DOHH2 (cell line): ENCODE measurements at regions not wholly inside any gene's neighbourhood (a gene's known extent, or its start where the extent isn't known, plus 50 kb on each side); places are given as distances from the start of the nearest gene placed in this dataset.

Experiments used
- H3F3A ChIP-seq: fragments of 200-600 bp; sonication (generic), shearing (Covaris generic); 2 replicates; pipeline ENCODE4 v1.6.0; 2016; ENCODE audit warnings: antibody characterized with exemption, mild to moderate bottlenecking; ENCODE audit not compliant: control insufficient read depth, insufficient read depth
- H3K27ac ChIP-seq: fragments of 200-600 bp; sonication (generic); 2 replicates; pipeline ENCODE4 v1.5.1; 2014; ENCODE audit warnings: low read depth, mild to moderate bottlenecking, low read length, moderate library complexity
- H3K27me3 ChIP-seq: fragments of 200-600 bp; sonication (generic); 2 replicates; pipeline ENCODE4 v1.6.1; 2014; ENCODE audit warnings: mild to moderate bottlenecking, low read length, mixed read lengths; ENCODE audit not compliant: control insufficient read depth
- H3K36me3 ChIP-seq: fragments of 200-600 bp; sonication (generic); 2 replicates; pipeline ENCODE4 v1.6.1; 2014; ENCODE audit warnings: mild to moderate bottlenecking, low read length, moderate library complexity, mixed read lengths; ENCODE audit not compliant: control insufficient read depth
- H3K4me1 ChIP-seq: fragments of 200-600 bp; sonication (generic); 2 replicates; pipeline ENCODE4 v1.6.1; 2014; ENCODE audit warnings: mild to moderate bottlenecking, low read length, mixed read lengths; ENCODE audit not compliant: control insufficient read depth
- H3K4me2 ChIP-seq: fragments of 200-600 bp; sonication (generic); 2 replicates; pipeline ENCODE4 v1.6.0; 2014; ENCODE audit warnings: mild to moderate bottlenecking, low read length, moderate library complexity
- H3K4me3 ChIP-seq: fragments of 200-600 bp; sonication (generic); 2 replicates; pipeline ENCODE4 v1.5.1; 2014; ENCODE audit warnings: mild to moderate bottlenecking, low read length, mixed read lengths
- H3K79me2 ChIP-seq: fragments of 200-600 bp; sonication (generic); 2 replicates; pipeline ENCODE4 v1.6.1; 2014; ENCODE audit warnings: mild to moderate bottlenecking, low read length, mixed read lengths; ENCODE audit not compliant: control insufficient read depth
- H3K9me2 ChIP-seq: fragments of 200-600 bp; sonication (generic); replicated peaks from 2 replicates; pipeline ENCODE4 v1.6.1; 2014; ENCODE audit warnings: mild to moderate bottlenecking, low read length, mixed read lengths; ENCODE audit not compliant: control insufficient read depth
- H3K9me3 ChIP-seq: fragments of 200-600 bp; sonication (generic); 2 replicates; pipeline ENCODE4 v1.6.1; 2014; ENCODE audit warnings: antibody characterized with exemption, low read length, mixed read lengths; ENCODE audit not compliant: control insufficient read depth, insufficient read depth
- H4K20me1 ChIP-seq: fragments of 200-600 bp; sonication (generic); 2 replicates; pipeline ENCODE4 v1.6.0; 2014; ENCODE audit warnings: low read depth, mild to moderate bottlenecking, antibody characterized with exemption, low read length, moderate library complexity; ENCODE audit not compliant: control insufficient read depth, insufficient read depth
- EZH2phosphoT487 ChIP-seq: fragments of 200-600 bp; sonication (generic); IDR thresholded peaks from 2 replicates; pipeline ENCODE4 v1.6.1; 2017; ENCODE audit warnings: borderline replicate concordance, mild to moderate bottlenecking, antibody characterized with exemption, low read length, moderate library complexity, mixed read lengths
- TF ChIP-seq, protein P1 (sequence below): fragments of 200-600 bp; sonication (generic); IDR thresholded peaks from one replicate; pipeline ENCODE4 v1.5.1; 2014; ENCODE audit warnings: antibody characterized with exemption, mild to moderate bottlenecking, low read depth, low read length; ENCODE audit not compliant: poor library complexity, severe bottlenecking

DNA sequence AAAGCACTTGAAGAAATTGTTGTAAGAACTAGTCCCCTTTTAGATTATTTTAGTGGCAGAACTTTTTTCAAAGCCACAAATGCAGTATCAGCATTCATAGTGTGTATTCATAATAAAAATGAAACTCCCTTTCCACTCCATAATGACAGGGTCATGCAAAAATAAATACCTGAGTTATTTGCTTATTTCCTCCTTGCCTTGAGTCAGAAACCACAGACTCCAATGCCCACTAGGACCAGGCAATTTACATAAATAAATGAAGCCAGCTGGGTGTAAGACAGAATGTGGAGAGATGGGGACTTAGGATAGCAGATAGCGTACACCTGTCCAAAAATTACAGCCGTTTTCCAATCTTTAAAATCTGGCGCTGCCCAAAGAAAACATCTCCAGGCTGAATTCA lies 417.8 kb downstream of the TMEM161B start:
- no peak overlapping the region for H3K27ac ChIP-seq
- H3K27me3 ChIP-seq, result no peaks in the 10 kb centered on the region
- no peak overlapping the region for H3K4me2 ChIP-seq
- TF ChIP-seq, protein P1, sequence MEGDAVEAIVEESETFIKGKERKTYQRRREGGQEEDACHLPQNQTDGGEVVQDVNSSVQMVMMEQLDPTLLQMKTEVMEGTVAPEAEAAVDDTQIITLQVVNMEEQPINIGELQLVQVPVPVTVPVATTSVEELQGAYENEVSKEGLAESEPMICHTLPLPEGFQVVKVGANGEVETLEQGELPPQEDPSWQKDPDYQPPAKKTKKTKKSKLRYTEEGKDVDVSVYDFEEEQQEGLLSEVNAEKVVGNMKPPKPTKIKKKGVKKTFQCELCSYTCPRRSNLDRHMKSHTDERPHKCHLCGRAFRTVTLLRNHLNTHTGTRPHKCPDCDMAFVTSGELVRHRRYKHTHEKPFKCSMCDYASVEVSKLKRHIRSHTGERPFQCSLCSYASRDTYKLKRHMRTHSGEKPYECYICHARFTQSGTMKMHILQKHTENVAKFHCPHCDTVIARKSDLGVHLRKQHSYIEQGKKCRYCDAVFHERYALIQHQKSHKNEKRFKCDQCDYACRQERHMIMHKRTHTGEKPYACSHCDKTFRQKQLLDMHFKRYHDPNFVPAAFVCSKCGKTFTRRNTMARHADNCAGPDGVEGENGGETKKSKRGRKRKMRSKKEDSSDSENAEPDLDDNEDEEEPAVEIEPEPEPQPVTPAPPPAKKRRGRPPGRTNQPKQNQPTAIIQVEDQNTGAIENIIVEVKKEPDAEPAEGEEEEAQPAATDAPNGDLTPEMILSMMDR, result no peak
- no peak for TF ChIP-seq EZH2phosphoT487
- 0 out of 2 replicates have a peak, but pooled peaks cover 3% of the 10 kb centered on the region for H3K4me1 ChIP-seq
- H3K4me3 ChIP-seq, result no peak overlapping the region
- H3K9me3 ChIP-seq, result no peaks in the 10 kb centered on the region
- H4K20me1 ChIP-seq, result no peaks in the 10 kb centered on the region
- no peaks in the 10 kb centered on the region for H3K79me2 ChIP-seq
- no peaks in the 10 kb centered on the region for H3K36me3 ChIP-seq
- no peaks in the 10 kb centered on the region for H3K9me2 ChIP-seq
- H3F3A ChIP-seq, result no peaks in the 10 kb centered on the region

DNA sequence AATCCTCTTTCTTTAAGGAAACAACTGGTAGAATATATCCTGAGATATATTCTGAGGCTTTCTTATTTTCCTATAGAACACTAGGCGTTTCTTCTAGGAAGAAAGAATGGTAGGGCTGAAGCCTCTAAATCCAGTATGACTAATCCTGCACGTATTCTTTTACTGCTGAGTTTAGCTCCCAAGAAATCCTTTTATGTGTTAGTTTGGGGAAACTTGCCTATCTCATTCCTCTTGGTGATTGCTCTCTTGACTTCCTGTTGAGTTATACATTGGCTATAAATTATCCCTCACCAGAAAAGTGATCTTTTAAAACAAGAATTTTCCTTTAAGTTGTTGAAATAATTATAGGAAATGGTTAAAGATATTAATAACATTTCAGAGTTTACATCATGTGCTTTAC lies 422.9 kb downstream of the TMEM161B start:
- Histone ChIP-seq H3K4me2 (no peak overlapping the region), H3K27ac (no peak overlapping the region), H3K4me1 (peaks cover 9% of the 10 kb centered on the region; the same call in 1 of the 2 replicates), H3K36me3 (no peaks in the 10 kb centered on the region), H3K79me2 (no peaks in the 10 kb centered on the region), H3K27me3 (no peaks in the 10 kb centered on the region), H3K9me2 (no peaks in the 10 kb centered on the region), H3F3A (no peaks in the 10 kb centered on the region), H3K9me3 (no peaks in the 10 kb centered on the region), H4K20me1 (no peaks in the 10 kb centered on the region), H3K4me3 (no peak overlapping the region)
- TF ChIP-seq, protein P1, result no peak
- no peak for TF ChIP-seq EZH2phosphoT487

DNA sequence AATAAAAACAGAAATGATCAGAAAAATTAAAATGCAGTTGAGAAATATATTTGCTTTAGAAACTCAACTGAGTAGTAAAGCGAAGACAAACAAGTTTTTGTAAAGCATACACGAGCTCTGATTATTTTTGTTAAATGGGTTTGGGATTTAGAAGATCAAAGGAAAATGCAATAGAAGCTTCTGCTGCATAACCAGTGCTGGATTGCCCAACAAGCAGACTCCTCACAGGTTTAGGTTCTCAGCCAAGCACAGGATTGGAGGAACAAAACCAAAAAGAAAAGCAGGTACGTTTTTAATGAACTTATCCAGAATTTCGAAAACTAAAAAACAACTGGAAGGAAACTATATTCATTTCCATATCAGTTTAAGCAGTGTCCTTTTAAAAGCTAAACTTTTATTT lies 423.8 kb downstream of the TMEM161B start:
- Histone ChIP-seq H3K9me3 (no peaks in the 10 kb centered on the region), H3K36me3 (no peaks in the 10 kb centered on the region), H4K20me1 (no peaks in the 10 kb centered on the region), H3K9me2 (no peaks in the 10 kb centered on the region), H3F3A (no peaks in the 10 kb centered on the region), H3K27ac (no peak overlapping the region), H3K4me2 (no peak overlapping the region), H3K4me3 (no peak overlapping the region), H3K27me3 (no peaks in the 10 kb centered on the region), H3K79me2 (no peaks in the 10 kb centered on the region), H3K4me1 (peaks cover 8% of the 10 kb centered on the region; the same call in 1 of the 2 replicates)
- TF ChIP-seq, protein P1, result no peak
- TF ChIP-seq EZH2phosphoT487, result no peak

DNA sequence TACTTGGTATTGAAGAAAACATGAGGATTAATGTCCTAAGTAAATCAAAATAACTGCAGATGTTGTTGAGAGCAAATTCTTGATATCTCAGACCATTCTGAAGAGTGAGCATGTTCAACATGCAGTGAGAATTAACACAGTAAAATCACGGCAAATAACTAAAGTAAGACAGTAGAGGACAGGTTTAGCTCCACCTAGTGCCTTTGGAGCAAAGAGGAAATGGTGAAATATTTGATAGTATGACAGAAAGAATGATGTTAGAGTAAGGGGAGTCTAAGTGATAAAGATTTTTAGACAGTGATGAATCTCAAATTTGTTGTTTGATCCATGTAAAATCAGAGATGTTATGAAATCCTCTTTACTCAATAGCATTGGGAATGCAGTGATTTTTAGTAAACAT lies 424.2 kb downstream of the TMEM161B start:
- TF ChIP-seq EZH2phosphoT487, result no peak
- TF ChIP-seq, protein P1, result peak; percentile 47
- no peaks in the 10 kb centered on the region for H4K20me1 ChIP-seq
- no peak overlapping the region for H3K4me3 ChIP-seq
- no peak overlapping the region for H3K4me2 ChIP-seq
- H3K9me3 ChIP-seq, result no peaks in the 10 kb centered on the region
- H3K36me3 ChIP-seq, result no peaks in the 10 kb centered on the region
- no peaks in the 10 kb centered on the region for H3F3A ChIP-seq
- peaks cover 8% of the 10 kb centered on the region; the same call in 1 of the 2 replicates for H3K4me1 ChIP-seq
- no peaks in the 10 kb centered on the region for H3K27me3 ChIP-seq
- no peaks in the 10 kb centered on the region for H3K9me2 ChIP-seq
- no peak overlapping the region for H3K27ac ChIP-seq
- no peaks in the 10 kb centered on the region for H3K79me2 ChIP-seq
